ENCODE measurements at regions not wholly inside any gene's neighbourhood (a gene's known extent, or its start where the extent isn't known, plus 50 kb on each side); places are given as distances from the start of the nearest gene placed in this dataset.

DNA sequence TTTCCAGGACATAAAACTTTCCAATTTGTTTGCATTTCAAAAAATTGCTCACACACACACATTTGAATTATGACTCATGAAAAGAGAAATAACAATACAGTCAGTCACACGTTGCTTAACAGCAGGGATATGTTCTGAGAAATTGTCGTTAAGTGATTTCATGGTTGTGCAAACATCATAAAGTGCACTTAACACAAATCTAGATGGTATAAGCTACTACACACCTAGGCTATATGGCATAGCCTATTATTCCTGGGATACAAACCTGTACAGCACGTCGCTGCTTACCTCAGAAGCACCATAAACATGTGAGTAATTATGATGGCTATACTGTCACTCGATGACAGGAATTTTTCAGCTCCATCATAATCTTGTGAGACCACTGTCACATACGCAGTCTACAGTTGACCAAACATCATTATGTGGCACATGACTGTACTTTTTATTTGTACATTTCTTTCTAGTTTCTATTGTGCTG lies 378.2 kb downstream of the ACTL7B start:
- CTCF ChIA-PET: interaction anchor here (0.6 kb wide), 1 partner anchor 835 kb away, joined by 3 read pairs; no protein-coding TSS in a partner anchor
- H3K27ac ChIP-seq: peak overlapping the region; percentile 98
- POLR2A ChIA-PET (ENCODE audit: low non-redundant PET): no interaction called here

DNA sequence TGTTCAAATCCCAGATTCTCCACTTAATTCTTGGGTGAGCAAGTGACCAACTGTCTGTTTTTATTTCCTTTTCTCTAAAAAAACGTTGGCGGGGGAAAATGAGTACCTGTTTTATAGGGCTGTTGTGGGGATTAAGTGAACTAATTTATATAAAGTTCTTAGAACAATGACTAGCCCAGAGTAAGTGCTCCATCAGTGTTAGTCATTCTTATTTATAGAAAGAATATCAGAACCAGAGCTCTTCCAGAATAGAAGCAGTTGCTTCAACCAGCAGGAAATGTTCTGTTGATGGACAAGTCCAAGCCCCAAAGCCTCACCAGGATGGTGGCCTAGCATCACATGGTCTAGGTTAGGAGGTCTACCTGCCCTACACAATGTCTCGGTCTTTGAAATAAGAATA lies 379.2 kb downstream of the ACTL7B start:
- TF ChIP-seq, protein P1, sequence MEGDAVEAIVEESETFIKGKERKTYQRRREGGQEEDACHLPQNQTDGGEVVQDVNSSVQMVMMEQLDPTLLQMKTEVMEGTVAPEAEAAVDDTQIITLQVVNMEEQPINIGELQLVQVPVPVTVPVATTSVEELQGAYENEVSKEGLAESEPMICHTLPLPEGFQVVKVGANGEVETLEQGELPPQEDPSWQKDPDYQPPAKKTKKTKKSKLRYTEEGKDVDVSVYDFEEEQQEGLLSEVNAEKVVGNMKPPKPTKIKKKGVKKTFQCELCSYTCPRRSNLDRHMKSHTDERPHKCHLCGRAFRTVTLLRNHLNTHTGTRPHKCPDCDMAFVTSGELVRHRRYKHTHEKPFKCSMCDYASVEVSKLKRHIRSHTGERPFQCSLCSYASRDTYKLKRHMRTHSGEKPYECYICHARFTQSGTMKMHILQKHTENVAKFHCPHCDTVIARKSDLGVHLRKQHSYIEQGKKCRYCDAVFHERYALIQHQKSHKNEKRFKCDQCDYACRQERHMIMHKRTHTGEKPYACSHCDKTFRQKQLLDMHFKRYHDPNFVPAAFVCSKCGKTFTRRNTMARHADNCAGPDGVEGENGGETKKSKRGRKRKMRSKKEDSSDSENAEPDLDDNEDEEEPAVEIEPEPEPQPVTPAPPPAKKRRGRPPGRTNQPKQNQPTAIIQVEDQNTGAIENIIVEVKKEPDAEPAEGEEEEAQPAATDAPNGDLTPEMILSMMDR (conservative IDR thresholded peaks at IDR 0.05; ENCODE audit: low read depth): no peak
- peak; percentile 48 for DNase-seq (ENCODE audit: low spot score)
- no peak overlapping the region for H3K27ac ChIP-seq
- POLR2A ChIA-PET (ENCODE audit: low non-redundant PET): no interaction called here
- CTCF ChIA-PET: interaction anchor here (0.6 kb wide), 1 partner anchor 167 kb away, joined by 4 read pairs; no protein-coding TSS in a partner anchor

More for the DNA sequence above, 378.2 kb downstream of the ACTL7B start:
- peak; percentile 74 for DNase-seq (ENCODE audit: low spot score)
- TF ChIP-seq, protein P1 (conservative IDR thresholded peaks at IDR 0.05; ENCODE audit: low read depth): no peak

DNA sequence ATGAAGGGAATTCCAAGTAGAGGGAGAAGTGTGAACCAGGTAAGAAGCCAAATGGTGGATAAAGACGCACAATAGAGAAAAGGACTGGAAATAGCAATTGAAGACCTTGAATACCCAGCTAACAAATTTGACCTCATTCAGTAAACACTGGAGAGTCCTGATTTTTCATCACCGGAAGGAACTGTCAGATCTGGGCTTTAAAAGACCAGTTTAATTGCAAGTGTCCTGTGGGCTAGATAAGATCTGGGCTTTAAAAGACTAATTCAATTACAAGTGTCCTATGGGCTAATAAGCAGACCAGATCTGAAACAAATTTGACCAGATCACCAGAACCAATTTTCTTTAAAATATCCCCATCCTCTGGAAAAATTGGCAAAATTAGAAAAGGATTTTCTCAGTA lies 380.0 kb downstream of the ACTL7B start:
- CTCF ChIA-PET: no interaction called here
- POLR2A ChIA-PET (ENCODE audit: low non-redundant PET): no interaction called here
- H3K27ac ChIP-seq: no peak overlapping the region
- DNase-seq (ENCODE audit: low spot score): no peak
- TF ChIP-seq, protein P1 (conservative IDR thresholded peaks at IDR 0.05; ENCODE audit: low read depth): no peak

DNA sequence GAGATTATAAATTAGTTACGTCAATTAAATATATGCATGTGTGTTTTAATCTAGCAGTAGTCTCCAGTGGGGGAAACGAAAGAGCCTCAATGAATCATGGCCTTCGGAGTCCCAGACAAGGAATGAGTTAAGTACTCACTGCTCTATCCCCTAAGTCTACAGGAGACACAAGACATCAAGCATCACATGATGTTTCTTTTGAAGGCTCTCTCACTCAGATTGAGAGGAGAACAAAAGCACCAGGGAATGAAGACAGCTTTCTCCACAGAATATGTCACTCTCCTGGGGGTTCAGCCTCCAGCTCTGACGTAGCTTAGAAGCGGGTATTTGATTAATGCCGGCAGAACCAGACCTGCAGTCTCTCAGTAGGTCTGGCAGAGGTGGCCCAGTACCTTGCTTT lies 381.4 kb downstream of the ACTL7B start:
- TF ChIP-seq, protein P1 (conservative IDR thresholded peaks at IDR 0.05; ENCODE audit: low read depth): no peak

DNA sequence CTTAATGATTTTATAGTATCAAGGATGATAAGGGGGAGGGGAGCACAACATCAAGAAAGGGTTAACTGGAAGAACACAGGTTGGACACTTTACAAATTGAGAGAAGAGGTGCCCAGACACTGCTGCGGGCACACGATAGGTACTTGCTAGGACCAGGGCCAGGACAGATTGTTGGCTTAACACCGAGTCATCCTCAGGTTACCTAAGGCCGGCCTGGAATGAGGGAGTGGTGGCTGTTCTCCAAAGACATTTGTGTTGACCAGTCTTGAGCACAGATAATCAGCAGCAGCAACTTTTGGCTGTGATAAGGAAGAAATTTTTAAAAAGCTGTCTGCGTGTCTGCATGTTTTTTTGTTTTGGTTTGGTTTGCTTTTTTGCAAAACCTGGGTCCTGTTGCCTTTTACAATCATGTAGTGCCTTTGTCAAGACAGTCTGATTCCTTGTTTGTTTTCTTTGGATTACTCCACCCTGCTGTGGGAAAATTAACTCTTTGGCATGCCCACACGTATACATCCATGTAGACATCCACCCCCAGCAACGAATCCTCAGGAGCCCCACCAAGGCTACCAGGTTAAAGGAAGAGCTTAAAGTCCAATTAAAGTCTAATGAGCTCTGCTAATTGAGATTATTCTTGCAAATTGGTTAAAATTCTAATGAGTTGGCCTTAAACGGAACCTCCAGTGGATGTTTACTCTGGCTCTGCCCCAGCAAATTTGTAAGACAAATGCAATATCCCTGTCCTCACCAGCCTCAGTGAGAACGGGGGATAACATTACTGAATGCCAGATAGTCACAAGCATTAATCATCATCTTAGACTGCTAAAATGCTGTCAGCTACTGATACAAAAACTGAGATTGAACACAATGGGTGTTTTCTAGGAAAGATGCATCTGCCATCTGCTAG lies 382.3 kb downstream of the ACTL7B start:
- DNase-seq (ENCODE audit: low spot score): peak; percentile 90
- peak overlapping the region; percentile 88 for H3K27ac ChIP-seq
- TF ChIP-seq, protein P1 (conservative IDR thresholded peaks at IDR 0.05; ENCODE audit: low read depth): no peak
- CTCF ChIA-PET: no interaction called here
- POLR2A ChIA-PET (ENCODE audit: low non-redundant PET): no interaction called here

More for the DNA sequence above, 381.4 kb downstream of the ACTL7B start:
- CTCF ChIA-PET: interaction anchor here (0.8 kb wide), 1 partner anchor 40 kb away, joined by 3 read pairs; no protein-coding TSS in a partner anchor
- peak overlapping the region; percentile 88 for H3K27ac ChIP-seq
- POLR2A ChIA-PET (ENCODE audit: low non-redundant PET): no interaction called here
- DNase-seq (ENCODE audit: low spot score): no peak

DNA sequence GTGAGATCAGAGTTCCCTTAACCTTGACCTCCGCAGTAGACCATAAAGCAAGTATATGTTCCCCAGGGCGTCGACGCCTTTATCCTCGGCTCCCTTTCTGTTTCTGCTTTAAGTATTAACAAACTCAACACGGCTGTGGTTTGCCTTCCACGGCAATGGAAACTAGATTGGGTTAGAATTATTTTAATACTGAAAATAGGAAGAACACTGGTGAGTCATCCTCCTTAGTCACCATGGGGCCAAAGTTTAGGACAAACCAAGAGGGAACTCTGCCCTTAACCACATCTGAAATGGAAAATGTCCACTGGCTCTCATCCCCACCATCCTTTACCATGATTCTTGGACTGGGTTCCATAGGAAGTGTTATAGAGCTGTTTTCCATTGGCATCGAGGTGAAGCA lies 386.1 kb downstream of the ACTL7B start:
- no peak overlapping the region for H3K27ac ChIP-seq
- TF ChIP-seq, protein P1 (conservative IDR thresholded peaks at IDR 0.05; ENCODE audit: low read depth): no peak

More for the DNA sequence above, 386.1 kb downstream of the ACTL7B start:
- DNase-seq (ENCODE audit: low spot score): peak; percentile 68
- CTCF ChIA-PET: no interaction called here
- POLR2A ChIA-PET (ENCODE audit: low non-redundant PET): no interaction called here
